ENCODE measurements at regions not wholly inside any gene's neighbourhood (a gene's known extent, or its start where the extent isn't known, plus 50 kb on each side); places are given as distances from the start of the nearest gene placed in this dataset.

- DNase-seq: no peak
Measured at GRCh38 chr2:238655974-238656722, 191.7 kb upstream of the TWIST2 start.

- DNase-seq: no peak
Measured at GRCh38 chr2:238657132-238658053, 190.5 kb upstream of the TWIST2 start.

- DNase-seq: no peak
Measured at GRCh38 chr2:238658054-238658407, 189.9 kb upstream of the TWIST2 start.

GRCh38 chr2:238658820-238659219, 189.1 kb upstream of the TWIST2 start:
- no peak for DNase-seq

- DNase-seq: no peak
Measured at GRCh38 chr2:238659231-238659630, 188.7 kb upstream of the TWIST2 start.

- no peak for DNase-seq
Measured at GRCh38 chr2:238663586-238663985, 184.3 kb upstream of the TWIST2 start.

GRCh38 chr2:238665919-238666318, 182.0 kb upstream of the TWIST2 start:
- no peak for DNase-seq

GRCh38 chr2:238666543-238666942, 181.3 kb upstream of the TWIST2 start:
- no peak for DNase-seq

GRCh38 chr2:238667008-238667407, 180.9 kb upstream of the TWIST2 start:
- no peak for DNase-seq

GRCh38 chr2:238667639-238668038, 180.2 kb upstream of the TWIST2 start:
- DNase-seq: no peak

GRCh38 chr2:238668426-238668825, 179.5 kb upstream of the TWIST2 start:
- no peak for DNase-seq

- DNase-seq: no peak
Measured at GRCh38 chr2:238669046-238669445, 178.8 kb upstream of the TWIST2 start.

- DNase-seq: no peak
Measured at GRCh38 chr2:238669581-238670080, 178.3 kb upstream of the TWIST2 start.

- DNase-seq: no peak
Measured at GRCh38 chr2:238670111-238670585, 177.7 kb upstream of the TWIST2 start.

- no peak for DNase-seq
Measured at GRCh38 chr2:238682536-238682935, 165.3 kb upstream of the TWIST2 start.

GRCh38 chr2:238684362-238685326, 163.2 kb upstream of the TWIST2 start:
- DNase-seq: no peak

- DNase-seq: no peak
Measured at GRCh38 chr2:238685327-238685709, 162.6 kb upstream of the TWIST2 start.

- DNase-seq: no peak
Measured at GRCh38 chr2:238685713-238686112, 162.2 kb upstream of the TWIST2 start.

- no peak for DNase-seq
Measured at GRCh38 chr2:238686223-238686622, 161.7 kb upstream of the TWIST2 start.

- DNase-seq: no peak
Measured at GRCh38 chr2:238688193-238689153, 159.4 kb upstream of the TWIST2 start.

GRCh38 chr2:238689331-238689730, 158.6 kb upstream of the TWIST2 start:
- no peak for DNase-seq

Data from NCI-H1092 treated with DMSO at 0.1 percent for 48 hours (cell line).